Thymus (tissue), 11 donors: ENCODE measurements at regions not wholly inside any gene's neighbourhood (a gene's known extent, or its start where the extent isn't known, plus 50 kb on each side); places are given as distances from the start of the nearest gene placed in this dataset.

ENCODE experiments used
- DNase-seq, 9 donors: peaks; one replicate each; pipeline ENCODE4 v3.0.0-alpha.2; 2013; ENCODE audit warnings: low spot score in 9 of 9, low read depth in 6 of 9, missing footprints in 1 of 9
- H3K27ac ChIP-seq, 2 donors: one replicate each; pipeline ENCODE4 v1.5.1; 2013; ENCODE audit warnings: control low read depth in 1 of 2, low read depth in 1 of 2, low read length in 1 of 2, mild to moderate bottlenecking in 1 of 2, moderate library complexity in 1 of 2
- H3K27me3 ChIP-seq, 2 donors: one replicate each; pipeline ENCODE4 v1.5.1; 2013; ENCODE audit warnings: low read length in 1 of 2; ENCODE audit not compliant: control insufficient read depth in 2 of 2, insufficient read depth in 1 of 2
- H3K36me3 ChIP-seq, 2 donors: one replicate each; pipeline ENCODE4 v1.5.1; 2013; ENCODE audit warnings: low read length in 1 of 2, mild to moderate bottlenecking in 1 of 2, moderate library complexity in 1 of 2; ENCODE audit not compliant: control insufficient read depth in 2 of 2, insufficient read depth in 2 of 2
- H3K4me1 ChIP-seq, 2 donors: one replicate each; pipeline ENCODE4 v1.5.1; 2013; ENCODE audit warnings: low read length in 2 of 2; ENCODE audit not compliant: control insufficient read depth in 2 of 2, insufficient read depth in 2 of 2
- H3K4me3 ChIP-seq, 2 donors: one replicate each; pipeline ENCODE4 v1.5.1; 2013; ENCODE audit warnings: low read length in 2 of 2, control low read depth in 1 of 2, mild to moderate bottlenecking in 1 of 2
- H3K9me3 ChIP-seq, 2 donors: one replicate each; pipeline ENCODE4 v1.5.1; 2013; ENCODE audit warnings: low read length in 1 of 2, mild to moderate bottlenecking in 1 of 2; ENCODE audit not compliant: control insufficient read depth in 2 of 2, insufficient read depth in 1 of 2
- WGBS: extraction: QIAGEN DNeasy Blood & Tissue Kit; methylation state at CpG from one replicate; pipeline ENCODE4 v1.1.7; 2013; 5-methylcytosine and 5-hydroxymethylcytosine counted together
- donor health status: healthy.

GRCh38 chr4:30932581-30932980 lies 212.4 kb downstream of the PCDH7 start:
- H3K36me3 ChIP-seq, result no peaks in the 10 kb centered on the region
- WGBS, result 93% methylated on average over 3 of the region's 3 CpGs
- no peak overlapping the region for H3K27ac ChIP-seq
- DNase-seq, result no peak
- no peaks in the 10 kb centered on the region for H3K27me3 ChIP-seq
- H3K4me3 ChIP-seq, result no peak overlapping the region
- no peaks in the 10 kb centered on the region for H3K9me3 ChIP-seq
- no peaks in the 10 kb centered on the region for H3K4me1 ChIP-seq

GRCh38 chr4:30939069-30939468 lies 218.9 kb downstream of the PCDH7 start:
- H3K27me3 ChIP-seq, result no peaks in the 10 kb centered on the region
- H3K27ac ChIP-seq, result no peak overlapping the region
- no peaks in the 10 kb centered on the region for H3K4me1 ChIP-seq
- no peak overlapping the region for H3K4me3 ChIP-seq
- no peak for DNase-seq
- no peaks in the 10 kb centered on the region for H3K36me3 ChIP-seq
- H3K9me3 ChIP-seq, result no peaks in the 10 kb centered on the region

- H3K4me3 ChIP-seq, result no peak overlapping the region
- no peak for DNase-seq
- H3K4me1 ChIP-seq, result no peaks in the 10 kb centered on the region
- 78% methylated on average over 4 of the region's 4 CpGs for WGBS
- H3K27ac ChIP-seq, result no peak overlapping the region
- no peaks in the 10 kb centered on the region for H3K9me3 ChIP-seq
- H3K36me3 ChIP-seq, result no peaks in the 10 kb centered on the region
- H3K27me3 ChIP-seq, result no peaks in the 10 kb centered on the region
These were observed 219.5 kb downstream of the PCDH7 start for GRCh38 chr4:30939684-30940083.

GRCh38 chr4:30941641-30942040 lies 221.5 kb downstream of the PCDH7 start:
- H3K27ac ChIP-seq, result no peak overlapping the region
- H3K4me1 ChIP-seq, result no peaks in the 10 kb centered on the region
- no peaks in the 10 kb centered on the region for H3K27me3 ChIP-seq

GRCh38 chr4:30943356-30943755 lies 223.2 kb downstream of the PCDH7 start:
- no peaks in the 10 kb centered on the region for H3K36me3 ChIP-seq
- no peak overlapping the region for H3K4me3 ChIP-seq
- no peaks in the 10 kb centered on the region for H3K4me1 ChIP-seq
- no peak for DNase-seq
- WGBS, result 88% methylated on average over 2 of the region's 2 CpGs
- H3K27ac ChIP-seq, result no peak overlapping the region
- no peaks in the 10 kb centered on the region for H3K27me3 ChIP-seq
- no peaks in the 10 kb centered on the region for H3K9me3 ChIP-seq

More at GRCh38 chr4:30941641-30942040, 221.5 kb downstream of the PCDH7 start:
- Histone ChIP-seq H3K4me3 (no peak overlapping the region), H3K9me3 (no peaks in the 10 kb centered on the region), H3K36me3 (no peaks in the 10 kb centered on the region)
- DNase-seq, result no peak

GRCh38 chr4:30945586-30945985 lies 225.4 kb downstream of the PCDH7 start:
- H3K9me3 ChIP-seq, result no peaks in the 10 kb centered on the region
- no peak overlapping the region for H3K27ac ChIP-seq
- WGBS, result 79% methylated on average over 4 of the region's 4 CpGs
- H3K4me1 ChIP-seq, result no peaks in the 10 kb centered on the region
- DNase-seq, result no peak
- no peak overlapping the region for H3K4me3 ChIP-seq
- no peaks in the 10 kb centered on the region for H3K36me3 ChIP-seq
- H3K27me3 ChIP-seq, result no peaks in the 10 kb centered on the region

- H3K9me3 ChIP-seq, result no peaks in the 10 kb centered on the region
- H3K4me3 ChIP-seq, result no peak overlapping the region
- WGBS, result 90% methylated on average over 2 of the region's 2 CpGs
- no peaks in the 10 kb centered on the region for H3K36me3 ChIP-seq
- H3K4me1 ChIP-seq, result no peaks in the 10 kb centered on the region
- no peaks in the 10 kb centered on the region for H3K27me3 ChIP-seq
- H3K27ac ChIP-seq, result no peak overlapping the region
- DNase-seq, result no peak
These were observed 226.1 kb downstream of the PCDH7 start for GRCh38 chr4:30946288-30946687.

- 87% methylated on average over 3 of the region's 3 CpGs for WGBS
- Histone ChIP-seq H3K4me1 (no peaks in the 10 kb centered on the region), H3K4me3 (no peak overlapping the region), H3K27me3 (no peaks in the 10 kb centered on the region), H3K9me3 (no peaks in the 10 kb centered on the region), H3K27ac (no peak overlapping the region), H3K36me3 (no peaks in the 10 kb centered on the region)
- no peak for DNase-seq
These were observed 228.5 kb downstream of the PCDH7 start for GRCh38 chr4:30948653-30949052.

- no peak for DNase-seq
- H3K4me3 ChIP-seq, result no peak overlapping the region
- H3K27ac ChIP-seq, result no peak overlapping the region
- no peaks in the 10 kb centered on the region for H3K36me3 ChIP-seq
- 79% methylated on average over 3 of the region's 3 CpGs for WGBS
- H3K9me3 ChIP-seq, result no peaks in the 10 kb centered on the region
- H3K27me3 ChIP-seq, result no peaks in the 10 kb centered on the region
- no peaks in the 10 kb centered on the region for H3K4me1 ChIP-seq
These were observed 230.6 kb downstream of the PCDH7 start for GRCh38 chr4:30950737-30951136.
